Breast epithelium (tissue), 3 donors: ENCODE measurements at regions not wholly inside any gene's neighbourhood (a gene's known extent, or its start where the extent isn't known, plus 50 kb on each side); places are given as distances from the start of the nearest gene placed in this dataset.

Experiments used
- CTCF ChIP-seq, 3 donors: fragments of 450-650 bp; IDR thresholded peaks; one replicate each; pipeline ENCODE4 v1.5.1; 2016 to 2017; ENCODE audit warnings: antibody characterized with exemption in 3 of 3, mild to moderate bottlenecking in 3 of 3, moderate library complexity in 3 of 3
- POLR2A ChIP-seq: fragments of 450-650 bp; IDR thresholded peaks from one replicate; pipeline ENCODE4 v1.6.1; 2016; ENCODE audit warnings: antibody characterized with exemption, mild to moderate bottlenecking, moderate library complexity
- POLR2AphosphoS5 ChIP-seq, 3 donors: sonication (generic); formaldehyde crosslinking; IDR thresholded peaks; one replicate each; pipeline ENCODE4 v1.6.1; 2017; ENCODE audit warnings: antibody characterized with exemption in 3 of 3

GRCh38 chr6:169967687-169968086 is 216.3 kb downstream of the ERMARD start:
- TF ChIP-seq POLR2AphosphoS5 (IDR thresholded peaks at IDR 0.05) (no peak), POLR2A (no peak), CTCF (IDR thresholded peaks at IDR 0.05) (no peak)
